Panc1 (cell line): ENCODE measurements at regions not wholly inside any gene's neighbourhood (a gene's known extent, or its start where the extent isn't known, plus 50 kb on each side); places are given as distances from the start of the nearest gene placed in this dataset.

Source experiments
- TCF7L2 ChIP-seq: IDR thresholded peaks from 2 replicates; pipeline ENCODE4 v1.6.1; 2011; ENCODE audit warnings: mild to moderate bottlenecking, low read depth, low read length, inconsistent platforms
- TF ChIP-seq, protein P1 (sequence below): fragments of 450-650 bp; IDR thresholded peaks from 2 replicates; pipeline ENCODE4 v1.5.1; 2017; ENCODE audit warnings: mild to moderate bottlenecking
- TF ChIP-seq, protein P2 (sequence below), 2 experiments: IDR thresholded peaks; 2 replicates each; pipeline ENCODE4 v1.6.1; 2011 to 2012; ENCODE audit warnings: low read depth in 2 of 2, control low read depth in 1 of 2, low read length in 1 of 2, mild to moderate bottlenecking in 1 of 2, moderate library complexity in 1 of 2; ENCODE audit not compliant: insufficient read depth in 1 of 2

DNA sequence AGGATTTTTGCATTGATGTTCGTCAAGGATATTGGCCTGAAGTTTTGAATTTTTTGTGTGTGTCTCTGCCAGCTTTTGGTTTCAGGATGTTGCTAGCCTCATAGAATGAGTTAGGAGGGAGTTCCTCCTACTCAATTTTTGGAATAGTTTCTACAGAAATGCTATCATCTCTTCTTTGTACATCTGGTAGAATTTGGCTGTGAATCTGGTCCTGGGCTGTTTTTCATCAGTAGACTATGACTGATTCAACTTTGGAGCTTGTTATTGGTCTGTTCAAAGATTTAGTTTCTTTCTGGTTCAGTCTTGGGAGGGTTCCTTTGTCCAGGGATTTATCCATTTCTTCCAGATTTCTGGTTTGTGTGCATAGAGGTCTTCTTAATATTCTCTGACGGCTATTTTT, 166.7 kb downstream of the ST6GAL2 start:
- TF ChIP-seq, protein P1, sequence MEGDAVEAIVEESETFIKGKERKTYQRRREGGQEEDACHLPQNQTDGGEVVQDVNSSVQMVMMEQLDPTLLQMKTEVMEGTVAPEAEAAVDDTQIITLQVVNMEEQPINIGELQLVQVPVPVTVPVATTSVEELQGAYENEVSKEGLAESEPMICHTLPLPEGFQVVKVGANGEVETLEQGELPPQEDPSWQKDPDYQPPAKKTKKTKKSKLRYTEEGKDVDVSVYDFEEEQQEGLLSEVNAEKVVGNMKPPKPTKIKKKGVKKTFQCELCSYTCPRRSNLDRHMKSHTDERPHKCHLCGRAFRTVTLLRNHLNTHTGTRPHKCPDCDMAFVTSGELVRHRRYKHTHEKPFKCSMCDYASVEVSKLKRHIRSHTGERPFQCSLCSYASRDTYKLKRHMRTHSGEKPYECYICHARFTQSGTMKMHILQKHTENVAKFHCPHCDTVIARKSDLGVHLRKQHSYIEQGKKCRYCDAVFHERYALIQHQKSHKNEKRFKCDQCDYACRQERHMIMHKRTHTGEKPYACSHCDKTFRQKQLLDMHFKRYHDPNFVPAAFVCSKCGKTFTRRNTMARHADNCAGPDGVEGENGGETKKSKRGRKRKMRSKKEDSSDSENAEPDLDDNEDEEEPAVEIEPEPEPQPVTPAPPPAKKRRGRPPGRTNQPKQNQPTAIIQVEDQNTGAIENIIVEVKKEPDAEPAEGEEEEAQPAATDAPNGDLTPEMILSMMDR, result no peak
- TF ChIP-seq TCF7L2, result no peak
- TF ChIP-seq, protein P2, sequence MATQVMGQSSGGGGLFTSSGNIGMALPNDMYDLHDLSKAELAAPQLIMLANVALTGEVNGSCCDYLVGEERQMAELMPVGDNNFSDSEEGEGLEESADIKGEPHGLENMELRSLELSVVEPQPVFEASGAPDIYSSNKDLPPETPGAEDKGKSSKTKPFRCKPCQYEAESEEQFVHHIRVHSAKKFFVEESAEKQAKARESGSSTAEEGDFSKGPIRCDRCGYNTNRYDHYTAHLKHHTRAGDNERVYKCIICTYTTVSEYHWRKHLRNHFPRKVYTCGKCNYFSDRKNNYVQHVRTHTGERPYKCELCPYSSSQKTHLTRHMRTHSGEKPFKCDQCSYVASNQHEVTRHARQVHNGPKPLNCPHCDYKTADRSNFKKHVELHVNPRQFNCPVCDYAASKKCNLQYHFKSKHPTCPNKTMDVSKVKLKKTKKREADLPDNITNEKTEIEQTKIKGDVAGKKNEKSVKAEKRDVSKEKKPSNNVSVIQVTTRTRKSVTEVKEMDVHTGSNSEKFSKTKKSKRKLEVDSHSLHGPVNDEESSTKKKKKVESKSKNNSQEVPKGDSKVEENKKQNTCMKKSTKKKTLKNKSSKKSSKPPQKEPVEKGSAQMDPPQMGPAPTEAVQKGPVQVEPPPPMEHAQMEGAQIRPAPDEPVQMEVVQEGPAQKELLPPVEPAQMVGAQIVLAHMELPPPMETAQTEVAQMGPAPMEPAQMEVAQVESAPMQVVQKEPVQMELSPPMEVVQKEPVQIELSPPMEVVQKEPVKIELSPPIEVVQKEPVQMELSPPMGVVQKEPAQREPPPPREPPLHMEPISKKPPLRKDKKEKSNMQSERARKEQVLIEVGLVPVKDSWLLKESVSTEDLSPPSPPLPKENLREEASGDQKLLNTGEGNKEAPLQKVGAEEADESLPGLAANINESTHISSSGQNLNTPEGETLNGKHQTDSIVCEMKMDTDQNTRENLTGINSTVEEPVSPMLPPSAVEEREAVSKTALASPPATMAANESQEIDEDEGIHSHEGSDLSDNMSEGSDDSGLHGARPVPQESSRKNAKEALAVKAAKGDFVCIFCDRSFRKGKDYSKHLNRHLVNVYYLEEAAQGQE (IDR thresholded peaks at IDR 0.05; ENCODE audit: insufficient read depth in 1 of 2, low read depth in 2 of 2, low read length in 1 of 2), result no peak
